ENCODE measurements at regions not wholly inside any gene's neighbourhood (a gene's known extent, or its start where the extent isn't known, plus 50 kb on each side); places are given as distances from the start of the nearest gene placed in this dataset.
A peak's percentile ranks its signal among the peaks of the same experiment; 100 is the strongest.

- Histone ChIP-seq H4K91ac (ENCODE audit: low read length) (no peak overlapping the region), H3K4me2 (ENCODE audit: low read length, poor library complexity, severe bottlenecking) (no peak overlapping the region), H2BK15ac (ENCODE audit: low read depth, poor library complexity, severe bottlenecking) (no peak overlapping the region), H3K4ac (ENCODE audit: low read depth in 1 of 2, low read length in 2 of 2) (no peak overlapping the region), H3K36me3 (ENCODE audit: control insufficient read depth in 1 of 2, insufficient read depth in 2 of 2, low read depth in 1 of 2, low read length in 2 of 2) (no peaks in the 10 kb centered on the region), H3K9ac (ENCODE audit: low read length) (no peak overlapping the region), H2BK120ac (ENCODE audit: low read depth, low read length) (no peak overlapping the region), H3K18ac (ENCODE audit: low read depth in 1 of 2, low read length in 2 of 2) (no peak overlapping the region), H2BK5ac (ENCODE audit: low read depth, low read length, poor library complexity, severe bottlenecking) (no peak overlapping the region), H3K4me3 (ENCODE audit: insufficient read depth in 1 of 2, low read depth in 1 of 2, low read length in 2 of 2) (no peak overlapping the region), H3K9me3 (ENCODE audit: control insufficient read depth, low read length) (no peaks in the 10 kb centered on the region), H2BK12ac (ENCODE audit: low read length in 2 of 2) (no peak overlapping the region), H2AFZ (ENCODE audit: low read depth, low read length) (no peak overlapping the region), H3K27me3 (ENCODE audit: control insufficient read depth in 1 of 2, insufficient read depth in 1 of 2, low read length in 2 of 2) (peaks cover 28 to 44% of the 10 kb centered on the region in 2 experiments), H3K27ac (ENCODE audit: low read length, poor library complexity, severe bottlenecking) (no peak overlapping the region), H3K14ac (ENCODE audit: low read length in 2 of 2) (no peak overlapping the region), H3K4me1 (ENCODE audit: control insufficient read depth, insufficient read depth, low read depth, low read length) (peaks cover 5% of the 10 kb centered on the region), H3K23ac (ENCODE audit: low read length in 2 of 2) (no peak overlapping the region), H3K79me1 (replicated peaks; ENCODE audit: low read length, poor library complexity, severe bottlenecking) (no peaks in the 10 kb centered on the region), H2AK5ac (ENCODE audit: low read length, severe bottlenecking) (no peak overlapping the region), H4K8ac (ENCODE audit: low read length) (no peak overlapping the region)
- WGBS, result 93% methylated on average over 7 of the region's 7 CpGs
- DNase-seq, result no peak
Observed at GRCh38 chr2:130264046-130264445, 65.8 kb upstream of the TUBA3E start.

GRCh38 chr2:130263606-130264005, 65.4 kb upstream of the TUBA3E start:
- Histone ChIP-seq H3K9me3 (ENCODE audit: control insufficient read depth, low read length) (no peaks in the 10 kb centered on the region), H3K4me1 (ENCODE audit: control insufficient read depth, insufficient read depth, low read depth, low read length) (peaks cover 5% of the 10 kb centered on the region), H3K27ac (ENCODE audit: low read length, poor library complexity, severe bottlenecking) (no peak overlapping the region), H4K91ac (ENCODE audit: low read length) (no peak overlapping the region), H3K36me3 (ENCODE audit: control insufficient read depth in 1 of 2, insufficient read depth in 2 of 2, low read depth in 1 of 2, low read length in 2 of 2) (no peaks in the 10 kb centered on the region), H2BK120ac (ENCODE audit: low read depth, low read length) (no peak overlapping the region), H2BK12ac (ENCODE audit: low read length in 2 of 2) (no peak overlapping the region), H3K9ac (ENCODE audit: low read length) (no peak overlapping the region), H4K8ac (ENCODE audit: low read length) (no peak overlapping the region), H2BK15ac (ENCODE audit: low read depth, poor library complexity, severe bottlenecking) (no peak overlapping the region), H3K14ac (ENCODE audit: low read length in 2 of 2) (no peak overlapping the region), H3K79me1 (replicated peaks; ENCODE audit: low read length, poor library complexity, severe bottlenecking) (no peaks in the 10 kb centered on the region), H3K4ac (ENCODE audit: low read depth in 1 of 2, low read length in 2 of 2) (no peak overlapping the region), H3K23ac (ENCODE audit: low read length in 2 of 2) (no peak overlapping the region), H2AFZ (ENCODE audit: low read depth, low read length) (no peak overlapping the region), H3K4me2 (ENCODE audit: low read length, poor library complexity, severe bottlenecking) (no peak overlapping the region), H2AK5ac (ENCODE audit: low read length, severe bottlenecking) (no peak overlapping the region), H3K27me3 (ENCODE audit: control insufficient read depth in 1 of 2, insufficient read depth in 1 of 2, low read length in 2 of 2) (peaks cover 33 to 48% of the 10 kb centered on the region in 2 experiments), H3K4me3 (ENCODE audit: insufficient read depth in 1 of 2, low read depth in 1 of 2, low read length in 2 of 2) (no peak overlapping the region), H2BK5ac (ENCODE audit: low read depth, low read length, poor library complexity, severe bottlenecking) (no peak overlapping the region), H3K18ac (ENCODE audit: low read depth in 1 of 2, low read length in 2 of 2) (no peak overlapping the region)
- 78% methylated on average over 7 of the region's 7 CpGs for WGBS
- no peak for DNase-seq

GRCh38 chr2:130261970-130262760, 63.9 kb upstream of the TUBA3E start:
- Histone ChIP-seq H4K91ac (ENCODE audit: low read length) (no peak overlapping the region), H2BK12ac (ENCODE audit: low read length in 2 of 2) (no peak overlapping the region), H3K14ac (ENCODE audit: low read length in 2 of 2) (peak overlapping the region in 1 of 2 experiments; percentile 48), H3K36me3 (ENCODE audit: control insufficient read depth in 1 of 2, insufficient read depth in 2 of 2, low read depth in 1 of 2, low read length in 2 of 2) (no peaks in the 10 kb centered on the region), H3K4me3 (ENCODE audit: insufficient read depth in 1 of 2, low read depth in 1 of 2, low read length in 2 of 2) (no peak overlapping the region), H3K27ac (ENCODE audit: low read length, poor library complexity, severe bottlenecking) (no peak overlapping the region), H3K9ac (ENCODE audit: low read length) (no peak overlapping the region), H3K79me1 (replicated peaks; ENCODE audit: low read length, poor library complexity, severe bottlenecking) (no peaks in the 10 kb centered on the region), H3K18ac (ENCODE audit: low read depth in 1 of 2, low read length in 2 of 2) (no peak overlapping the region), H3K27me3 (ENCODE audit: control insufficient read depth in 1 of 2, insufficient read depth in 1 of 2, low read length in 2 of 2) (peaks cover 39 to 52% of the 10 kb centered on the region in 2 experiments), H3K4me2 (ENCODE audit: low read length, poor library complexity, severe bottlenecking) (no peak overlapping the region), H2BK120ac (ENCODE audit: low read depth, low read length) (no peak overlapping the region), H4K8ac (ENCODE audit: low read length) (no peak overlapping the region), H2BK15ac (ENCODE audit: low read depth, poor library complexity, severe bottlenecking) (no peak overlapping the region), H3K23ac (ENCODE audit: low read length in 2 of 2) (no peak overlapping the region), H2AK5ac (ENCODE audit: low read length, severe bottlenecking) (no peak overlapping the region), H3K9me3 (ENCODE audit: control insufficient read depth, low read length) (no peaks in the 10 kb centered on the region), H3K4ac (ENCODE audit: low read depth in 1 of 2, low read length in 2 of 2) (no peak overlapping the region), H2BK5ac (ENCODE audit: low read depth, low read length, poor library complexity, severe bottlenecking) (no peak overlapping the region), H2AFZ (ENCODE audit: low read depth, low read length) (no peak overlapping the region), H3K4me1 (ENCODE audit: control insufficient read depth, insufficient read depth, low read depth, low read length) (peaks cover 5% of the 10 kb centered on the region)
- 66% methylated on average over 11 of the region's 11 CpGs for WGBS
- DNase-seq, result no peak

- Histone ChIP-seq H3K4ac (ENCODE audit: low read depth in 1 of 2, low read length in 2 of 2) (no peak overlapping the region), H3K23ac (ENCODE audit: low read length in 2 of 2) (no peak overlapping the region), H3K4me3 (ENCODE audit: insufficient read depth in 1 of 2, low read depth in 1 of 2, low read length in 2 of 2) (no peak overlapping the region), H2AFZ (ENCODE audit: low read depth, low read length) (no peak overlapping the region), H3K27ac (ENCODE audit: low read length, poor library complexity, severe bottlenecking) (no peak overlapping the region), H3K36me3 (ENCODE audit: control insufficient read depth in 1 of 2, insufficient read depth in 2 of 2, low read depth in 1 of 2, low read length in 2 of 2) (no peaks in the 10 kb centered on the region), H2BK12ac (ENCODE audit: low read length in 2 of 2) (no peak overlapping the region), H3K9ac (ENCODE audit: low read length) (no peak overlapping the region), H3K14ac (ENCODE audit: low read length in 2 of 2) (no peak overlapping the region), H3K4me2 (ENCODE audit: low read length, poor library complexity, severe bottlenecking) (no peak overlapping the region), H3K4me1 (ENCODE audit: control insufficient read depth, insufficient read depth, low read depth, low read length) (peaks cover 5% of the 10 kb centered on the region), H2BK15ac (ENCODE audit: low read depth, poor library complexity, severe bottlenecking) (no peak overlapping the region), H2BK5ac (ENCODE audit: low read depth, low read length, poor library complexity, severe bottlenecking) (no peak overlapping the region), H3K27me3 (ENCODE audit: control insufficient read depth in 1 of 2, insufficient read depth in 1 of 2, low read length in 2 of 2) (peaks cover 39 to 56% of the 10 kb centered on the region in 2 experiments), H4K8ac (ENCODE audit: low read length) (no peak overlapping the region), H3K9me3 (ENCODE audit: control insufficient read depth, low read length) (no peaks in the 10 kb centered on the region), H3K79me1 (replicated peaks; ENCODE audit: low read length, poor library complexity, severe bottlenecking) (no peaks in the 10 kb centered on the region), H3K18ac (ENCODE audit: low read depth in 1 of 2, low read length in 2 of 2) (no peak overlapping the region), H2BK120ac (ENCODE audit: low read depth, low read length) (no peak overlapping the region), H2AK5ac (ENCODE audit: low read length, severe bottlenecking) (no peak overlapping the region), H4K91ac (ENCODE audit: low read length) (no peak overlapping the region)
- WGBS, result 89% methylated on average over 10 of the region's 10 CpGs
- DNase-seq, result no peak
Observed at GRCh38 chr2:130261099-130261498, 62.9 kb upstream of the TUBA3E start.
